ENCODE measurements at regions not wholly inside any gene's neighbourhood (a gene's known extent, or its start where the extent isn't known, plus 50 kb on each side); places are given as distances from the start of the nearest gene placed in this dataset.

DNA sequence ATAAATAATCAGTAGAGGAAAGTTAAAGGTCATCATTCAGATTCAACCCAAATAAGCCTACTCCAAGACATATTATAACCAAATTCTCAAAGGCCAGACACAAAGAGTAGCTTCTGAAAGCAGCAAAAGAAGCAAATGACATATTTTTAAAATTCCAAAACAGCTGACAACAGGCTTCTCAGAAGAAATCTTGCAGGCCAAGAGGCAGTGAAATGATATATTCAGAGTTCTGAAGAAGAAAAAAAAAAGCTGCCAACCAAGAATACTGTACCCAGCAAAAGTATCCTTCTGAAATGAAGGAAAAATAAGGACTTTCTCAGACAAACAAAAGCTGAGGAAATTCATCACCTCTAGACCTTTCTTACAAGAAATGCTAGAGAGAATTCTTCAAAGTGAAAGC lies 787.1 kb upstream of the TENM4 start:
- Histone ChIP-seq H3K9me3 (ENCODE audit: insufficient read depth in 2 of 2, low read depth in 1 of 2, low read length in 1 of 2) (peaks cover 4 to 11% of the 10 kb centered on the region in 2 experiments; a peak in 1 of 4 replicates), H2BK20ac (ENCODE audit: low read length) (no peak overlapping the region), H2BK12ac (ENCODE audit: low read depth, low read length) (no peak overlapping the region), H3K18ac (ENCODE audit: extremely low read depth, low read length) (no peak overlapping the region), H3K23me2 (ENCODE audit: low read depth, low read length) (no peaks in the 10 kb centered on the region), H3K4ac (replicated peaks; ENCODE audit: insufficient read length, low read depth, low read length) (no peak overlapping the region), H3K27me3 (replicated peaks in 1 of 4; ENCODE audit: control insufficient read depth in 3 of 4, extremely low read depth in 1 of 4, insufficient read depth in 3 of 4, low read length in 3 of 4) (no peaks in the 10 kb centered on the region), H2BK5ac (ENCODE audit: low read depth, low read length) (no peak overlapping the region), H2BK15ac (ENCODE audit: low read length) (no peak overlapping the region), H3K56ac (replicated peaks; ENCODE audit: insufficient read length, low read depth, low read length) (no peak overlapping the region), H3K4me3 (ENCODE audit: extremely low read depth in 1 of 4, insufficient read depth in 2 of 4, low read depth in 3 of 4, low read length in 4 of 4) (no peak overlapping the region), H3K4me2 (ENCODE audit: insufficient read depth in 1 of 2, low read depth in 2 of 2, low read length in 2 of 2) (no peak overlapping the region), H3K9ac (replicated peaks in 1 of 4; ENCODE audit: extremely low read depth in 1 of 4, low read depth in 3 of 4, low read length in 3 of 4) (no peak overlapping the region), H3K27ac (ENCODE audit: low read depth, low read length) (no peak overlapping the region), H3K4me1 (replicated peaks in 1 of 4; ENCODE audit: control insufficient read depth in 3 of 4, insufficient read depth in 4 of 4, low read length in 3 of 4) (no peaks in the 10 kb centered on the region), H2AFZ (ENCODE audit: low read length) (no peak overlapping the region), H4K8ac (ENCODE audit: extremely low read depth, insufficient read depth, low read length) (no peak overlapping the region), H4K20me1 (replicated peaks in 1 of 2; ENCODE audit: control insufficient read depth in 1 of 2, insufficient read depth in 2 of 2, low read length in 2 of 2) (no peaks in the 10 kb centered on the region), H3K36me3 (ENCODE audit: control insufficient read depth in 2 of 4, insufficient read depth in 4 of 4, low read length in 3 of 4) (0 out of 8 replicates have a peak, but pooled peaks cover 0 to 3% (median 0%) of the 10 kb centered on the region in 4 experiments), H3K79me2 (ENCODE audit: control insufficient read depth in 1 of 2, insufficient read depth in 2 of 2, low read length in 2 of 2) (no peaks in the 10 kb centered on the region), H4K91ac (replicated peaks; ENCODE audit: insufficient read length, low read length) (no peak overlapping the region), H2BK120ac (replicated peaks; ENCODE audit: low read depth, low read length) (no peak overlapping the region), H4K5ac (ENCODE audit: insufficient read length, low read depth, low read length) (no peak overlapping the region), H3K14ac (ENCODE audit: insufficient read length) (no peak overlapping the region), H3K79me1 (ENCODE audit: low read depth, low read length) (no peaks in the 10 kb centered on the region), H3K23ac (ENCODE audit: insufficient read length) (no peak overlapping the region), H2AK5ac (ENCODE audit: low read depth, low read length) (no peak overlapping the region)
- FAIRE-seq (no peak), DNase-seq (ENCODE audit: low read depth in 1 of 2, low spot score in 2 of 2) (no peak)
- ChIA-PET POLR2A (ENCODE audit: partially characterized antibody) (no interaction called here), CTCF (ENCODE audit: partially characterized antibody) (interaction anchor here (0.5 to 1.1 kb wide), 3 partner anchors 278 to 873 kb away, joined by 3 to 4 read pairs (median 3); no protein-coding TSS in a partner anchor)
- TF ChIP-seq SP2 (IDR thresholded peaks at IDR 0.05; ENCODE audit: low read length) (no peak), CHD2 (IDR thresholded peaks at IDR 0.05; ENCODE audit: low read length) (no peak), POU5F1 (IDR thresholded peaks at IDR 0.05; ENCODE audit: low read depth, low read length) (no peak), FOSL1 (IDR thresholded peaks at IDR 0.05; ENCODE audit: insufficient read depth, low read depth, low read length) (no peak), EZH2 (IDR thresholded peaks at IDR 0.05; ENCODE audit: low read depth, low read length, severe bottlenecking) (no peak), ZNF274 (IDR thresholded peaks at IDR 0.05; ENCODE audit: borderline replicate concordance, extremely low read depth, low read length) (no peak), CBX5 (IDR thresholded peaks at IDR 0.05; ENCODE audit: low read depth, low read length) (no peak), NANOG (IDR thresholded peaks at IDR 0.05; ENCODE audit: insufficient read depth, low read depth, low read length, poor library complexity, severe bottlenecking) (no peak), KDM1A (IDR thresholded peaks at IDR 0.05; ENCODE audit: borderline replicate concordance, low read length) (no peak), SIN3A (conservative IDR thresholded peaks at IDR 0.05 in 1 of 2, IDR thresholded peaks at IDR 0.05 in 1 of 2; ENCODE audit: low read depth in 1 of 2, low read length in 2 of 2) (no peak)
- TF ChIP-seq, protein P1, sequence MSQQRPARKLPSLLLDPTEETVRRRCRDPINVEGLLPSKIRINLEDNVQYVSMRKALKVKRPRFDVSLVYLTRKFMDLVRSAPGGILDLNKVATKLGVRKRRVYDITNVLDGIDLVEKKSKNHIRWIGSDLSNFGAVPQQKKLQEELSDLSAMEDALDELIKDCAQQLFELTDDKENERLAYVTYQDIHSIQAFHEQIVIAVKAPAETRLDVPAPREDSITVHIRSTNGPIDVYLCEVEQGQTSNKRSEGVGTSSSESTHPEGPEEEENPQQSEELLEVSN (IDR thresholded peaks at IDR 0.05): no peak

All from H1 (cell line).